ENCODE measurements at regions not wholly inside any gene's neighbourhood (a gene's known extent, or its start where the extent isn't known, plus 50 kb on each side); places are given as distances from the start of the nearest gene placed in this dataset.

DNA sequence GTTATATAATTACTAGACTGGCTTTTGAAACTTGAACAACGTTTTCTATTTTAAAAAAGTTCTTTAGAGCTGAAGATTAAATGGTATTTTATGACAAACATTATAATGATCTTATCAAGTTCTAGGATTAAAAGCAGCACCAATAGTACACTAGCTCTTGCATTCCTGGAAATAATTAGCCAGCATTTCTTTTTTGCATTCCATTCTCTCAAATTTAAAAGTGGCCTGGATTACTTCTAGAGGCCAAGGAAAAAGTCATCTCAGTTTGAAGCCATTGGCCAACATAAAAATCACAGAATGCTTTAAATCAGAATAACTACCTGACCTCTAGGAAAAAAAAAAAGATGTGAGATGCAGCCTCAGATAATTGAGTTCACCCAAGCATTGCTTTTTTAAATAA lies 1326.4 kb upstream of the SORCS1 start:
- TF ChIP-seq, protein P1, sequence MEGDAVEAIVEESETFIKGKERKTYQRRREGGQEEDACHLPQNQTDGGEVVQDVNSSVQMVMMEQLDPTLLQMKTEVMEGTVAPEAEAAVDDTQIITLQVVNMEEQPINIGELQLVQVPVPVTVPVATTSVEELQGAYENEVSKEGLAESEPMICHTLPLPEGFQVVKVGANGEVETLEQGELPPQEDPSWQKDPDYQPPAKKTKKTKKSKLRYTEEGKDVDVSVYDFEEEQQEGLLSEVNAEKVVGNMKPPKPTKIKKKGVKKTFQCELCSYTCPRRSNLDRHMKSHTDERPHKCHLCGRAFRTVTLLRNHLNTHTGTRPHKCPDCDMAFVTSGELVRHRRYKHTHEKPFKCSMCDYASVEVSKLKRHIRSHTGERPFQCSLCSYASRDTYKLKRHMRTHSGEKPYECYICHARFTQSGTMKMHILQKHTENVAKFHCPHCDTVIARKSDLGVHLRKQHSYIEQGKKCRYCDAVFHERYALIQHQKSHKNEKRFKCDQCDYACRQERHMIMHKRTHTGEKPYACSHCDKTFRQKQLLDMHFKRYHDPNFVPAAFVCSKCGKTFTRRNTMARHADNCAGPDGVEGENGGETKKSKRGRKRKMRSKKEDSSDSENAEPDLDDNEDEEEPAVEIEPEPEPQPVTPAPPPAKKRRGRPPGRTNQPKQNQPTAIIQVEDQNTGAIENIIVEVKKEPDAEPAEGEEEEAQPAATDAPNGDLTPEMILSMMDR (IDR thresholded peaks at IDR 0.05): no peak
- TF ChIP-seq POLR2A (IDR thresholded peaks at IDR 0.05) (no peak), POLR2AphosphoS5 (IDR thresholded peaks at IDR 0.05) (no peak), EP300 (IDR thresholded peaks at IDR 0.05) (no peak)

Data from upper lobe of left lung (tissue), 4 donors.